GM23248 (cell line): ENCODE measurements at regions not wholly inside any gene's neighbourhood (a gene's known extent, or its start where the extent isn't known, plus 50 kb on each side); places are given as distances from the start of the nearest gene placed in this dataset.
A peak's percentile ranks its signal among the peaks of the same experiment; 100 is the strongest.

Source experiments
- DNase-seq: peaks from one replicate; pipeline ENCODE4 v3.0.0-alpha.2; 2015
- H2AFZ ChIP-seq: fragments of 200-600 bp; sonication (generic); 2 replicates; pipeline ENCODE4 v1.6.1; 2016; ENCODE audit warnings: antibody characterized with exemption
- H3F3A ChIP-seq: fragments of 200-600 bp; sonication (generic); 2 replicates; pipeline ENCODE4 v1.6.1; 2016; ENCODE audit warnings: mild to moderate bottlenecking, antibody characterized with exemption, mixed run types; ENCODE audit not compliant: insufficient read depth
- H3K27ac ChIP-seq: fragments of 200-600 bp; sonication (generic); 2 replicates; pipeline ENCODE4 v1.5.1; 2016; ENCODE audit warnings: mild to moderate bottlenecking
- H3K27me3 ChIP-seq: fragments of 200-600 bp; sonication (generic); replicated peaks from 2 replicates; pipeline ENCODE4 v1.6.1; 2016; ENCODE audit warnings: mild to moderate bottlenecking; ENCODE audit not compliant: insufficient read depth
- H3K36me3 ChIP-seq: fragments of 200-600 bp; sonication (generic); 2 replicates; pipeline ENCODE4 v1.6.1; 2016; ENCODE audit warnings: low read depth, mild to moderate bottlenecking
- H3K4me1 ChIP-seq: fragments of 200-600 bp; sonication (generic); 2 replicates; pipeline ENCODE4 v1.6.1; 2016; ENCODE audit warnings: mild to moderate bottlenecking; ENCODE audit not compliant: insufficient read depth
- H3K4me2 ChIP-seq: fragments of 200-600 bp; sonication (generic); one replicate; pipeline ENCODE4 v1.6.1; 2016; ENCODE audit warnings: mild to moderate bottlenecking; ENCODE audit not compliant: unreplicated experiment
- H3K4me3 ChIP-seq: fragments of 200-600 bp; sonication (generic); 2 replicates; pipeline ENCODE4 v1.5.1; 2016; ENCODE audit warnings: mild to moderate bottlenecking
- H3K79me2 ChIP-seq: fragments of 200-600 bp; sonication (generic); 2 replicates; pipeline ENCODE4 v1.6.1; 2016; ENCODE audit warnings: mild to moderate bottlenecking; ENCODE audit not compliant: insufficient read depth
- H3K9ac ChIP-seq: fragments of 200-600 bp; sonication (generic); 2 replicates; pipeline ENCODE4 v1.6.1; 2016; ENCODE audit warnings: mild to moderate bottlenecking
- H3K9me2 ChIP-seq: fragments of 200-600 bp; sonication (generic); 2 replicates; pipeline ENCODE4 v1.6.1; 2016; ENCODE audit warnings: mixed run types, mild to moderate bottlenecking, moderate library complexity; ENCODE audit not compliant: insufficient read depth
- H3K9me3 ChIP-seq: fragments of 200-600 bp; sonication (generic); one replicate; pipeline ENCODE4 v1.6.1; 2017; ENCODE audit warnings: low read depth
- H4K20me1 ChIP-seq: fragments of 200-600 bp; sonication (generic); 2 replicates; pipeline ENCODE4 v1.6.0; 2016; ENCODE audit not compliant: insufficient read depth
- EZH2 ChIP-seq: fragments of 200-600 bp; sonication (generic); IDR thresholded peaks from 2 replicates; pipeline ENCODE4 v1.6.1; 2018; ENCODE audit warnings: antibody characterized with exemption, mild to moderate bottlenecking; ENCODE audit not compliant: insufficient read depth, poor library complexity, severe bottlenecking
- EZH2phosphoT487 ChIP-seq: fragments of 200-600 bp; sonication (generic); IDR thresholded peaks from 2 replicates; pipeline ENCODE4 v1.6.1; 2018; ENCODE audit warnings: antibody characterized with exemption, moderate library complexity, mild to moderate bottlenecking, low read depth; ENCODE audit not compliant: insufficient read depth
- WGBS, 2 experiments: methylation state at CpG; one replicate each; pipeline ENCODE4 v1.1.6; 2015 to 2017; ENCODE audit warnings: low lambda C conversion rate in 2 of 2, low coverage in 1 of 2; ENCODE audit errors: missing lambda C conversion rate in 2 of 2; 5-methylcytosine and 5-hydroxymethylcytosine counted together
- in situ Hi-C: fragments of 300-500 bp; cut with MboI; formaldehyde crosslinking; loops from 2 replicates; pipeline ENCODE4 v1.15.0; 2020

- in situ Hi-C loops: no loop called here
Measured at GRCh38 chr6:112710710-112711109, 363.6 kb downstream of the RFPL4B start.

DNA sequence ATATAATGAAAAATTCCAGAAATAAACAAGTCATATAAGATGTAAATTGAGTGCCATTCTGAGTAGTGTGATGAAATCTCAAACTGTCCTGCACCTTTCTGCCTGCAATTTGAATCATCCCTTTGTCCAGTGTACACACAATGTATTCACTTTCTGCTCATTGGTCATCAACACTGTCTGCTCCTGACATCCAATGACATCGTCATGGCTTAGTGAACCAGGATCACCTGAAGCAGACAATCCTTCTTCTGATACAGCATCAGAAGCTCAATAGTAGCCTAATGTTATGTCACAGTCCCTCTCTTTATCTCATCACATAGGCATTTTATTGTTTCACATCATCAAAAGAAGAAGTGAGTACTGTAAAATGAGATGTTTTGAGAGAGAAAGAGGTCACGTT lies 366.3 kb downstream of the RFPL4B start:
- Histone ChIP-seq H3K4me3 (no peak overlapping the region), H3K79me2 (no peaks in the 10 kb centered on the region), H3K36me3 (no peaks in the 10 kb centered on the region), H3F3A (no peaks in the 10 kb centered on the region), H3K4me2 (no peak overlapping the region), H3K4me1 (no peaks in the 10 kb centered on the region), H3K27me3 (no peaks in the 10 kb centered on the region), H3K9me2 (no peaks in the 10 kb centered on the region), H4K20me1 (no peaks in the 10 kb centered on the region), H3K9ac (no peak overlapping the region), H2AFZ (no peak overlapping the region), H3K9me3 (no peaks in the 10 kb centered on the region), H3K27ac (no peak overlapping the region)
- no peak for TF ChIP-seq EZH2
- no peak for TF ChIP-seq EZH2phosphoT487
- DNase-seq: no peak
- in situ Hi-C loops: no loop called here
- WGBS, 2 experiments: 74 to 77% methylated on average over 2 of the region's 2 CpGs

More at GRCh38 chr6:112710710-112711109, 363.6 kb downstream of the RFPL4B start:
- Histone ChIP-seq H4K20me1 (no peaks in the 10 kb centered on the region), H3K4me2 (no peak overlapping the region), H3K36me3 (no peaks in the 10 kb centered on the region), H3K9me2 (no peaks in the 10 kb centered on the region), H3K9me3 (no peaks in the 10 kb centered on the region), H3F3A (no peaks in the 10 kb centered on the region), H3K27me3 (no peaks in the 10 kb centered on the region), H2AFZ (no peak overlapping the region), H3K9ac (no peak overlapping the region), H3K4me3 (no peak overlapping the region), H3K79me2 (no peaks in the 10 kb centered on the region), H3K4me1 (no peaks in the 10 kb centered on the region), H3K27ac (no peak overlapping the region)
- 38 to 41% methylated on average over 2 of the region's 2 CpGs for WGBS, 2 experiments
- no peak for DNase-seq
- no peak for TF ChIP-seq EZH2phosphoT487
- no peak for TF ChIP-seq EZH2

GRCh38 chr6:112717401-112717800 lies 370.3 kb downstream of the RFPL4B start:
- in situ Hi-C loops: no loop called here
- no peak overlapping the region for H2AFZ ChIP-seq
- H3K4me1 ChIP-seq: no peaks in the 10 kb centered on the region
- H3K27me3 ChIP-seq: no peaks in the 10 kb centered on the region
- no peak overlapping the region for H3K27ac ChIP-seq
- no peaks in the 10 kb centered on the region for H4K20me1 ChIP-seq
- no peak overlapping the region for H3K4me2 ChIP-seq
- peak; percentile 34 for DNase-seq
- no peaks in the 10 kb centered on the region for H3K9me3 ChIP-seq
- no peak overlapping the region for H3K4me3 ChIP-seq
- H3K79me2 ChIP-seq: no peaks in the 10 kb centered on the region
- H3K9me2 ChIP-seq: no peaks in the 10 kb centered on the region
- TF ChIP-seq EZH2 (no peak), EZH2phosphoT487 (no peak)
- no peak overlapping the region for H3K9ac ChIP-seq
- H3F3A ChIP-seq: no peaks in the 10 kb centered on the region
- H3K36me3 ChIP-seq: no peaks in the 10 kb centered on the region
- 50 to 53% methylated on average over 3 of the region's 3 CpGs for WGBS, 2 experiments

GRCh38 chr6:112717856-112718255 lies 370.7 kb downstream of the RFPL4B start:
- Histone ChIP-seq H3K4me1 (no peaks in the 10 kb centered on the region), H3K4me3 (no peak overlapping the region), H2AFZ (no peak overlapping the region), H3F3A (no peaks in the 10 kb centered on the region), H3K27ac (no peak overlapping the region), H3K9me2 (no peaks in the 10 kb centered on the region), H3K9ac (no peak overlapping the region), H3K36me3 (no peaks in the 10 kb centered on the region), H3K9me3 (no peaks in the 10 kb centered on the region), H3K4me2 (no peak overlapping the region), H3K27me3 (no peaks in the 10 kb centered on the region), H3K79me2 (no peaks in the 10 kb centered on the region), H4K20me1 (no peaks in the 10 kb centered on the region)
- in situ Hi-C loops: no loop called here
- TF ChIP-seq EZH2: no peak
- no peak for TF ChIP-seq EZH2phosphoT487
- 79 to 82% methylated on average over 2 of the region's 2 CpGs for WGBS, 2 experiments
- no peak for DNase-seq

DNA sequence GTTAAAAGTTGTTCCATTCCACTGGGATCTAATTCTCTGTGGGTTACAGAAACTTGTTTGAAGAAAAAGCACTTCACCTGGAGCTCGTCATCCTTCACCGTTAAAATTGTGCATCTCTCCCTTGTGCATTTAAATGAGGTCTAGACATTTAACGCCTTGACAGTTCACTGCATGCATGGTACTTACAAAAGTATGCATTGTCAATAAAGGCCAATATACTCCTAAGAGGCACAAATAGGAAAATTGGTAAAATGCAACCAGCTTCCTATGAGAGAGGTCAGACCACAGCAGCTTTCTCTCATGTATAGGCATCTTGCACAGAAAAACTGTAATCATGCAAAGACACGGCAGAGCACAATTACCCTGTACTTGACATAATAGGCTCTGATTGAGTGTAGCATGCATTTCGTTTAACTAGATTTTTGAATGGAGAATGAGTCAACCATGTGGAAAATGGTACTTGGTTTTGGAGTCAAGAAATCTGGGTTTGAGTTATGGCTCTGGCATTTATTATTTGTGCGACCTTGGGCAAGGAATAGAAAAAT lies 378.5 kb downstream of the RFPL4B start:
- no peaks in the 10 kb centered on the region for H3F3A ChIP-seq
- no peak for TF ChIP-seq EZH2
- TF ChIP-seq EZH2phosphoT487: no peak
- no peak overlapping the region for H2AFZ ChIP-seq
- no peaks in the 10 kb centered on the region for H3K79me2 ChIP-seq
- no peaks in the 10 kb centered on the region for H3K9me3 ChIP-seq
- H3K27ac ChIP-seq: no peak overlapping the region
- H3K36me3 ChIP-seq: no peaks in the 10 kb centered on the region
- no peak overlapping the region for H3K9ac ChIP-seq
- DNase-seq: no peak
- no peak overlapping the region for H3K4me3 ChIP-seq
- H3K9me2 ChIP-seq: no peaks in the 10 kb centered on the region
- 89 to 92% methylated on average over 6 of the region's 6 CpGs for WGBS, 2 experiments
- H3K4me1 ChIP-seq: no peaks in the 10 kb centered on the region
- in situ Hi-C loops: no loop called here
- no peaks in the 10 kb centered on the region for H3K27me3 ChIP-seq
- no peak overlapping the region for H3K4me2 ChIP-seq
- no peaks in the 10 kb centered on the region for H4K20me1 ChIP-seq
